ENCODE measurements at regions not wholly inside any gene's neighbourhood (a gene's known extent, or its start where the extent isn't known, plus 50 kb on each side); places are given as distances from the start of the nearest gene placed in this dataset.

GRCh38 chr5:135693371-135693955, 114.7 kb upstream of the CXCL14 start:
- no peak for TF ChIP-seq CTCF (IDR thresholded peaks at IDR 0.05; ENCODE audit: borderline replicate concordance, extremely low read depth, low read length, poor library complexity, severe bottlenecking)
- TF ChIP-seq EZH2 (IDR thresholded peaks at IDR 0.05; ENCODE audit: borderline replicate concordance, low read depth, low read length, severe bottlenecking): no peak

Data from DND-41 (cell line).